HEK293T (cell line): ENCODE measurements at regions not wholly inside any gene's neighbourhood (a gene's known extent, or its start where the extent isn't known, plus 50 kb on each side); places are given as distances from the start of the nearest gene placed in this dataset.

Experiments
- PKNOX1 ChIP-seq: fragments of 450-650 bp; IDR thresholded peaks from 2 replicates; pipeline ENCODE4 v1.6.1; 2016
- SP1 ChIP-seq: fragments of 450-650 bp; IDR thresholded peaks from 2 replicates; pipeline ENCODE4 v1.6.1; 2017

GRCh38 chr10:52558090-52558489 is 214.5 kb downstream of the MBL2 start:
- no peak for TF ChIP-seq PKNOX1
- no peak for TF ChIP-seq SP1
